ENCODE measurements at regions not wholly inside any gene's neighbourhood (a gene's known extent, or its start where the extent isn't known, plus 50 kb on each side); places are given as distances from the start of the nearest gene placed in this dataset.

- no peaks in the 10 kb centered on the region for H3K36me3 Mint-ChIP-seq (ENCODE audit: low read depth)
- TF ChIP-seq CTCF (IDR thresholded peaks at IDR 0.05; ENCODE audit: unreplicated experiment in 3 of 3), result no peak
- H3K27ac Mint-ChIP-seq, result peak overlapping the region in 1 of 3 experiments; percentile 62
- peaks cover 11% of the 10 kb centered on the region for H3K9me3 Mint-ChIP-seq
- peaks cover 12% of the 10 kb centered on the region for H3K27me3 Mint-ChIP-seq (ENCODE audit: low read depth)
- H3K4me1 Mint-ChIP-seq, result peaks cover 11% of the 10 kb centered on the region
- no peak overlapping the region for H3K4me3 Mint-ChIP-seq
These were observed 334.5 kb downstream of the PRDM2 start for GRCh38 chr1:14034506-14034905.

- Mint-ChIP-seq H3K9me3 (peaks cover 30% of the 10 kb centered on the region), H3K36me3 (ENCODE audit: low read depth) (peaks cover 4% of the 10 kb centered on the region), H3K27me3 (ENCODE audit: low read depth) (peaks cover 12% of the 10 kb centered on the region), H3K4me3 (no peak overlapping the region), H3K27ac (peak overlapping the region in 2 of 3 experiments; percentile 23 to 74), H3K4me1 (peaks cover 16% of the 10 kb centered on the region)
- TF ChIP-seq CTCF (IDR thresholded peaks at IDR 0.05; ENCODE audit: unreplicated experiment in 3 of 3), result no peak
These were observed 337.3 kb downstream of the PRDM2 start for GRCh38 chr1:14037101-14037847.

GRCh38 chr1:14039582-14040430 lies 339.8 kb downstream of the PRDM2 start:
- Mint-ChIP-seq H3K4me3 (no peak overlapping the region), H3K27me3 (ENCODE audit: low read depth) (peaks cover 5% of the 10 kb centered on the region), H3K36me3 (ENCODE audit: low read depth) (peaks cover 7% of the 10 kb centered on the region), H3K9me3 (peaks cover 31% of the 10 kb centered on the region), H3K4me1 (peaks cover 16% of the 10 kb centered on the region), H3K27ac (no peak overlapping the region)
- no peak for TF ChIP-seq CTCF (IDR thresholded peaks at IDR 0.05; ENCODE audit: unreplicated experiment in 3 of 3)

- no peak overlapping the region for H3K27ac Mint-ChIP-seq
- TF ChIP-seq CTCF (IDR thresholded peaks at IDR 0.05; ENCODE audit: unreplicated experiment in 3 of 3), result no peak
- H3K9me3 Mint-ChIP-seq, result peaks cover 3% of the 10 kb centered on the region
- H3K36me3 Mint-ChIP-seq (ENCODE audit: low read depth), result peaks cover 3% of the 10 kb centered on the region
- no peaks in the 10 kb centered on the region for H3K4me1 Mint-ChIP-seq
- H3K4me3 Mint-ChIP-seq, result no peak overlapping the region
- peaks cover 4% of the 10 kb centered on the region for H3K27me3 Mint-ChIP-seq (ENCODE audit: low read depth)
These were observed 350.0 kb downstream of the PRDM2 start for GRCh38 chr1:14049965-14050364.

DNA sequence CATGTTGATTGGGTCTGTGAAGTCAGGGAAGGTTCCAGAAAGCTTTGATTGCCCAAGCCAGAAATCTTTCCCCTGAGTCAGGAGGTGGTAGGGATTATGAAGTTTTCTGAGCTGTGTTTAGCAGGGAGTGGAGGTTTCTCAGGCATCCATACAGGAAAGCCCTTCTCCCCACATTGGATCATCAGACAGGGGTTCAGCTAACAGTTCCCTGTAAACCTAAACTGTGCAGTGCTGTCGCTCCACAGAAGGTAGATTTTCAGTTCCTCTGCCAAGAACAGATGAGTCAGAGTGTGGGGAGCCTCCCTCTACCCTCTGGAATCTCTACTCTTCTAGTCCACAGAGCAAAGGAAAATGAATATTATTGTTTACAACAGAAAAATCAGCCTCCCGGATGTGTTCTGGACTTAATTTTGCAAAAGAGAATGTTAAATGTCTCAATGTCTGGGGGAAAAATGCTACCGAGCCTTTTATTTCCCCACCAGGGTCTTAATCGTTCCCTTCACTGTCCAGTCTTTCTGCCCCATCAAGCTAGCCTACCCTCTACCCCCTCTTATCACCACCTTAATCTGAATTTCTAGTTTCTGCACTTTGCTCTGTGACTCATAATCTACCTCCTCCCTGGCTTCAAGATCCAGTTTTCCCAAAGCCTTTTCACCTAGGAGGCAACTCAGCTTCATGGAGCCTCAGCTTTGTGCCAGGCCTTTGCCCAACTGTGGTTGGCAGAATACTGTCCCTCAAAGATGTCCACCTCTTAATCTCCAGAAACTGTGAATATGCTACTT lies 355.6 kb downstream of the PRDM2 start:
- Mint-ChIP-seq H3K9me3 (peaks cover 7% of the 10 kb centered on the region), H3K4me3 (no peak overlapping the region), H3K27me3 (ENCODE audit: low read depth) (peaks cover 3% of the 10 kb centered on the region), H3K36me3 (ENCODE audit: low read depth) (no peaks in the 10 kb centered on the region), H3K4me1 (no peaks in the 10 kb centered on the region), H3K27ac (no peak overlapping the region)
- no peak for TF ChIP-seq CTCF (IDR thresholded peaks at IDR 0.05; ENCODE audit: unreplicated experiment in 3 of 3)
